ENCODE measurements at regions not wholly inside any gene's neighbourhood (a gene's known extent, or its start where the extent isn't known, plus 50 kb on each side); places are given as distances from the start of the nearest gene placed in this dataset.
A peak's percentile ranks its signal among the peaks of the same experiment; 100 is the strongest.
"Not testable (repeated sequence)": the region's sequence is repeated elsewhere in the genome, so short reads cannot be mapped to it uniquely, and the experiment has no call there.

GRCh38 chr2:180559038-180559437 lies 421.4 kb upstream of the UBE2E3 start:
- no peaks in the 10 kb centered on the region for H3K27me3 ChIP-seq (ENCODE audit: control insufficient read depth, insufficient read depth, low read length)
- no peak overlapping the region for H3K4me2 ChIP-seq (ENCODE audit: low read length)
- no peak overlapping the region for H3K4me3 ChIP-seq (ENCODE audit: low read length)
- peaks cover 6% of the 10 kb centered on the region for H3K4me1 ChIP-seq (ENCODE audit: control insufficient read depth, insufficient read depth, low read length)
- H3K36me3 ChIP-seq (ENCODE audit: insufficient read depth, low read length), result no peaks in the 10 kb centered on the region
- H3K9me3 ChIP-seq (replicated peaks; ENCODE audit: low read length), result no peaks in the 10 kb centered on the region
- H3K9ac ChIP-seq (ENCODE audit: low read depth, low read length), result no peak overlapping the region

- no peaks in the 10 kb centered on the region for H3K36me3 ChIP-seq (ENCODE audit: insufficient read depth, low read length)
- no peak overlapping the region for H3K4me2 ChIP-seq (ENCODE audit: low read length)
- H3K27me3 ChIP-seq (ENCODE audit: control insufficient read depth, insufficient read depth, low read length), result no peaks in the 10 kb centered on the region
- H3K4me1 ChIP-seq (ENCODE audit: control insufficient read depth, insufficient read depth, low read length), result peaks cover 6% of the 10 kb centered on the region
- no peak overlapping the region for H3K9ac ChIP-seq (ENCODE audit: low read depth, low read length)
- H3K9me3 ChIP-seq (replicated peaks; ENCODE audit: low read length), result no peaks in the 10 kb centered on the region
- no peak overlapping the region for H3K4me3 ChIP-seq (ENCODE audit: low read length)
Measured at GRCh38 chr2:180555391-180555965, 424.9 kb upstream of the UBE2E3 start.

- Histone ChIP-seq H3K27me3 (ENCODE audit: control insufficient read depth, insufficient read depth, low read length) (no peaks in the 10 kb centered on the region), H3K9ac (ENCODE audit: low read depth, low read length) (no peak overlapping the region), H3K4me2 (ENCODE audit: low read length) (no peak overlapping the region), H3K4me1 (ENCODE audit: control insufficient read depth, insufficient read depth, low read length) (no peaks in the 10 kb centered on the region), H3K9me3 (replicated peaks; ENCODE audit: low read length) (no peaks in the 10 kb centered on the region), H3K4me3 (ENCODE audit: low read length) (no peak overlapping the region), H3K36me3 (ENCODE audit: insufficient read depth, low read length) (no peaks in the 10 kb centered on the region)
Measured at GRCh38 chr2:180554330-180554729, 426.1 kb upstream of the UBE2E3 start.

- no peaks in the 10 kb centered on the region for H3K27me3 ChIP-seq (ENCODE audit: control insufficient read depth, insufficient read depth, low read length)
- no peak overlapping the region for H3K9ac ChIP-seq (ENCODE audit: low read depth, low read length)
- no peaks in the 10 kb centered on the region for H3K4me1 ChIP-seq (ENCODE audit: control insufficient read depth, insufficient read depth, low read length)
- H3K9me3 ChIP-seq (replicated peaks; ENCODE audit: low read length), result no peaks in the 10 kb centered on the region
- no peak overlapping the region for H3K4me2 ChIP-seq (ENCODE audit: low read length)
- no peaks in the 10 kb centered on the region for H3K36me3 ChIP-seq (ENCODE audit: insufficient read depth, low read length)
- no peak overlapping the region for H3K4me3 ChIP-seq (ENCODE audit: low read length)
Measured at GRCh38 chr2:180553094-180553715, 427.2 kb upstream of the UBE2E3 start.

- H3K4me3 ChIP-seq (ENCODE audit: low read length), result no peak overlapping the region
- no peak overlapping the region for H3K4me2 ChIP-seq (ENCODE audit: low read length)
- no peaks in the 10 kb centered on the region for H3K9me3 ChIP-seq (replicated peaks; ENCODE audit: low read length)
- no peak overlapping the region for H3K9ac ChIP-seq (ENCODE audit: low read depth, low read length)
- no peaks in the 10 kb centered on the region for H3K27me3 ChIP-seq (ENCODE audit: control insufficient read depth, insufficient read depth, low read length)
- H3K36me3 ChIP-seq (ENCODE audit: insufficient read depth, low read length), result no peaks in the 10 kb centered on the region
- no peaks in the 10 kb centered on the region for H3K4me1 ChIP-seq (ENCODE audit: control insufficient read depth, insufficient read depth, low read length)
Measured at GRCh38 chr2:180542511-180542910, 437.9 kb upstream of the UBE2E3 start.

- Histone ChIP-seq H3K36me3 (ENCODE audit: insufficient read depth, low read length) (no peaks in the 10 kb centered on the region), H3K27me3 (ENCODE audit: control insufficient read depth, insufficient read depth, low read length) (no peaks in the 10 kb centered on the region), H3K9ac (ENCODE audit: low read depth, low read length) (no peak overlapping the region), H3K4me2 (ENCODE audit: low read length) (no peak overlapping the region), H3K4me1 (ENCODE audit: control insufficient read depth, insufficient read depth, low read length) (no peaks in the 10 kb centered on the region), H3K9me3 (replicated peaks; ENCODE audit: low read length) (no peaks in the 10 kb centered on the region), H3K4me3 (ENCODE audit: low read length) (no peak overlapping the region)
Measured at GRCh38 chr2:180540761-180541160, 439.6 kb upstream of the UBE2E3 start.

- H3K9ac ChIP-seq (ENCODE audit: low read depth, low read length), result no peak overlapping the region
- no peaks in the 10 kb centered on the region for H3K4me1 ChIP-seq (ENCODE audit: control insufficient read depth, insufficient read depth, low read length)
- H3K27me3 ChIP-seq (ENCODE audit: control insufficient read depth, insufficient read depth, low read length), result no peaks in the 10 kb centered on the region
- H3K36me3 ChIP-seq (ENCODE audit: insufficient read depth, low read length), result no peaks in the 10 kb centered on the region
- H3K4me2 ChIP-seq (ENCODE audit: low read length), result no peak overlapping the region
- no peaks in the 10 kb centered on the region for H3K9me3 ChIP-seq (replicated peaks; ENCODE audit: low read length)
- H3K4me3 ChIP-seq (ENCODE audit: low read length), result no peak overlapping the region
Measured at GRCh38 chr2:180539541-180539940, 440.9 kb upstream of the UBE2E3 start.

GRCh38 chr2:180535289-180535688 lies 445.1 kb upstream of the UBE2E3 start:
- no peak overlapping the region for H3K4me2 ChIP-seq (ENCODE audit: low read length)
- H3K27me3 ChIP-seq (ENCODE audit: control insufficient read depth, insufficient read depth, low read length), result no peaks in the 10 kb centered on the region
- no peak overlapping the region for H3K9ac ChIP-seq (ENCODE audit: low read depth, low read length)
- no peaks in the 10 kb centered on the region for H3K36me3 ChIP-seq (ENCODE audit: insufficient read depth, low read length)
- H3K4me3 ChIP-seq (ENCODE audit: low read length), result no peak overlapping the region
- H3K4me1 ChIP-seq (ENCODE audit: control insufficient read depth, insufficient read depth, low read length), result no peaks in the 10 kb centered on the region
- no peaks in the 10 kb centered on the region for H3K9me3 ChIP-seq (replicated peaks; ENCODE audit: low read length)

GRCh38 chr2:180531787-180532186 lies 448.6 kb upstream of the UBE2E3 start:
- not testable (repeated sequence) for H3K9ac ChIP-seq (ENCODE audit: low read depth, low read length); H3K27me3 ChIP-seq (ENCODE audit: control insufficient read depth, insufficient read depth, low read length); H3K36me3 ChIP-seq (ENCODE audit: insufficient read depth, low read length); H3K4me1 ChIP-seq (ENCODE audit: control insufficient read depth, insufficient read depth, low read length); H3K4me2 ChIP-seq (ENCODE audit: low read length); H3K9me3 ChIP-seq (replicated peaks; ENCODE audit: low read length); H3K4me3 ChIP-seq (ENCODE audit: low read length)

GRCh38 chr2:180524499-180524898 lies 455.9 kb upstream of the UBE2E3 start:
- Histone ChIP-seq H3K9me3 (replicated peaks; ENCODE audit: low read length) (no peaks in the 10 kb centered on the region), H3K4me2 (ENCODE audit: low read length) (peak overlapping the region; percentile 46), H3K4me1 (ENCODE audit: control insufficient read depth, insufficient read depth, low read length) (peaks cover 40% of the 10 kb centered on the region), H3K9ac (ENCODE audit: low read depth, low read length) (peak overlapping the region; percentile 50), H3K4me3 (ENCODE audit: low read length) (no peak overlapping the region), H3K27me3 (ENCODE audit: control insufficient read depth, insufficient read depth, low read length) (no peaks in the 10 kb centered on the region), H3K36me3 (ENCODE audit: insufficient read depth, low read length) (no peaks in the 10 kb centered on the region)

GRCh38 chr2:180523621-180524340 lies 456.6 kb upstream of the UBE2E3 start:
- H3K9me3 ChIP-seq (replicated peaks; ENCODE audit: low read length), result no peaks in the 10 kb centered on the region
- peaks cover 47% of the 10 kb centered on the region for H3K4me1 ChIP-seq (ENCODE audit: control insufficient read depth, insufficient read depth, low read length)
- no peak overlapping the region for H3K4me3 ChIP-seq (ENCODE audit: low read length)
- no peaks in the 10 kb centered on the region for H3K27me3 ChIP-seq (ENCODE audit: control insufficient read depth, insufficient read depth, low read length)
- H3K36me3 ChIP-seq (ENCODE audit: insufficient read depth, low read length), result no peaks in the 10 kb centered on the region
- peak overlapping the region; percentile 46 for H3K4me2 ChIP-seq (ENCODE audit: low read length)
- H3K9ac ChIP-seq (ENCODE audit: low read depth, low read length), result peak overlapping the region; percentile 50
